Esophagus muscularis mucosa (tissue), 3 donors: ENCODE measurements at regions not wholly inside any gene's neighbourhood (a gene's known extent, or its start where the extent isn't known, plus 50 kb on each side); places are given as distances from the start of the nearest gene placed in this dataset.

Experiments
- CTCF ChIP-seq, 3 experiments: fragments of 200-600 bp in 2 of 3; fragments of 450-650 bp in 1 of 3; sonication (generic) in 2 of 3; IDR thresholded peaks; one replicate each; pipeline ENCODE4 v1.5.1; 2017 to 2019; ENCODE audit warnings: antibody characterized with exemption in 3 of 3, mild to moderate bottlenecking in 2 of 3, moderate library complexity in 1 of 3
- POLR2A ChIP-seq: fragments of 450-650 bp; IDR thresholded peaks from one replicate; pipeline ENCODE4 v1.6.1; 2017; ENCODE audit warnings: antibody characterized with exemption, moderate library complexity, mild to moderate bottlenecking, low read depth

GRCh38 chr1:201610858-201611257 is 71.9 kb downstream of the NAV1 start:
- TF ChIP-seq CTCF (IDR thresholded peaks at IDR 0.05) = no peak
- no peak for TF ChIP-seq POLR2A
